CD4-positive, alpha-beta T cell (primary cell): ENCODE measurements at regions not wholly inside any gene's neighbourhood (a gene's known extent, or its start where the extent isn't known, plus 50 kb on each side); places are given as distances from the start of the nearest gene placed in this dataset.

ENCODE experiments used
- ATAC-seq: fragments of 200-7000 bp; cut with Tn5 transposase; one replicate; pipeline ENCODE4 v1.10.0; 2022; ENCODE audit warnings: mild to moderate bottlenecking; ENCODE audit not compliant: poor library complexity
- CTCF ChIA-PET: fragments of 350-600 bp; sonication (Branson Sonifier 250); formaldehyde crosslinking; loops from one replicate; lab custom pipeline; 2021; ENCODE audit warnings: antibody characterized with exemption, inconsistent platforms; lab: Charles Lee
- POLR2A ChIA-PET: fragments of 350-600 bp; sonication (Branson Sonifier 250); formaldehyde crosslinking; loops from one replicate; lab custom pipeline; 2021; ENCODE audit warnings: antibody characterized with exemption, inconsistent platforms; lab: Charles Lee
- DNase-seq, 14 experiments: peaks; one replicate each; pipeline ENCODE4 v3.0.0-alpha.2; 2013 to 2020; ENCODE audit warnings: mixed read lengths in 2 of 14
- H3K27ac ChIP-seq, 2 donors: one replicate each; pipeline versions ENCODE4 v1.5.1 to v1.7.0; 2013; ENCODE audit warnings: low read length in 2 of 2, low read depth in 1 of 2, mild to moderate bottlenecking in 1 of 2
- H3K27me3 ChIP-seq, 2 experiments: 1 replicate in 1 of 2; 2 replicates in 1 of 2; pipeline versions ENCODE4 v1.6.1 to v1.7.0; 2013; ENCODE audit warnings: low read length in 2 of 2, control low read depth in 1 of 2, mild to moderate bottlenecking in 1 of 2, moderate library complexity in 1 of 2; ENCODE audit not compliant: insufficient read depth in 2 of 2, control insufficient read depth in 1 of 2
- H3K36me3 ChIP-seq: one replicate; pipeline ENCODE4 v1.6.1; 2013; ENCODE audit warnings: low read length, control low read depth; ENCODE audit not compliant: insufficient read depth
- H3K4me1 ChIP-seq: one replicate; pipeline ENCODE4 v1.6.1; 2013; ENCODE audit warnings: low read length, control low read depth; ENCODE audit not compliant: insufficient read depth
- H3K4me3 ChIP-seq: one replicate; pipeline ENCODE4 v1.5.1; 2013; ENCODE audit warnings: mild to moderate bottlenecking, low read length, moderate library complexity
- H3K9me3 ChIP-seq, 2 experiments: 1 replicate in 1 of 2; 2 replicates in 1 of 2; pipeline versions ENCODE4 v1.6.1 to v1.7.0; 2013; ENCODE audit warnings: low read length in 2 of 2, mild to moderate bottlenecking in 2 of 2, control low read depth in 1 of 2, moderate library complexity in 1 of 2; ENCODE audit not compliant: control insufficient read depth in 1 of 2, insufficient read depth in 1 of 2
- H3K27ac Mint-ChIP-seq: one replicate; pipeline ENCODE4 v1.8.0; 2020; ENCODE audit warnings: mixed read lengths
- H3K27me3 Mint-ChIP-seq: one replicate; pipeline ENCODE4 v1.8.0; 2021; ENCODE audit warnings: mixed read lengths
- H3K36me3 Mint-ChIP-seq: one replicate; pipeline ENCODE4 v1.8.0; 2021; ENCODE audit warnings: low read depth, mixed read lengths
- H3K4me1 Mint-ChIP-seq: one replicate; pipeline ENCODE4 v1.8.0; 2021; ENCODE audit warnings: low read depth, mixed read lengths
- H3K4me3 Mint-ChIP-seq: one replicate; pipeline ENCODE4 v1.8.0; 2020; ENCODE audit warnings: mild to moderate bottlenecking, mixed read lengths
- H3K9me3 Mint-ChIP-seq: one replicate; pipeline ENCODE4 v1.8.0; 2020; ENCODE audit warnings: mixed read lengths
- CTCF ChIP-seq: fragments of 200-600 bp; IDR thresholded peaks from one replicate; pipeline ENCODE4 v1.8.0; 2022; ENCODE audit warnings: antibody characterized with exemption, mild to moderate bottlenecking
- intact Hi-C, 2 experiments: fragments of 100-400 bp; cut with DNase I in 1 of 2; cut with micrococcal nuclease in 1 of 2; formaldehyde crosslinking; loops; one replicate each; pipeline versions ENCODE4 v1.15.1 to v1.9.0; 2023 to 2025; cut with DNase I, micrococcal nuclease

DNA sequence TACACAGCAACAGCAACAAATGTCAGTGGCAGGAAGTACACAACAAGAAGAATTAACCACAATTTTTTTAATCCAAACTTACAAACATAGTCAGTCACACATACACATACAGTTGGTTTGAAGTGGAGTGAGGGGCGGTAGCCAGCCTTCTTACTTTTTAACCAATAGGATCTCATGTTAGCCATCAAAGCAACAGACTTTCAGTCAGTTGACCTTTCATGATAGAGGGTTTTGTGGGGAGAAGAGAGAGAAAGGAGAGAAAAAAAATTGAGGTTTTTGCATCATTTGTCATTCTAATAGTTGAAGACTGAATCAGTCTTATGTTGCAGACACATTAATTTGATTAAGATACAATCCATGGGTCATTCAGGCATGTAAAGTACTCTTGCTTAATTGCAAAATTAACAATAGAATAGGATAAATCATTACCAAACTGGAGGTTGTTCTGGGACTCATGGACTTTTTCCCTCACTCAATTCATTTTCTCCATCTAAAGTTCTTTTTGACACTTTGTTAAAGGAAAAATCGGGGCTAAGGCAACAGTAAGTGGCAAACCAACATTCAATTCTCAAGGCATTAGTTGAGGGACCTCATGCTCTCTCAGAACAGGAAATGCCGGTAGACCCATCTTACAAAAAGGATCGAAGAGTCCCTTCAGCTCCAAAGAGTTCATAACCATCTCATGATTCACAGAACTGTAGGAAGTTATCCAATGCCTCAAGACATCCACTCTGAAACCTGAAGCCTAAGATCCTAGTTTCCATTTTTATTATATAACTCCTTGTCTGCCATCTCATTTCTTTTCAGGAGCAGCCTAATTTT, 159.5 kb upstream of the LPP start:
- Mint-ChIP-seq H3K4me1 (peaks cover 80% of the 10 kb centered on the region), H3K27ac (peak overlapping the region; percentile 70), H3K27me3 (no peaks in the 10 kb centered on the region), H3K36me3 (no peaks in the 10 kb centered on the region), H3K4me3 (peak overlapping the region; percentile 39), H3K9me3 (no peaks in the 10 kb centered on the region)
- Histone ChIP-seq H3K27ac (peak overlapping the region in 1 of 2 donors; percentile 12), H3K36me3 (no peaks in the 10 kb centered on the region), H3K27me3 (no peaks in the 10 kb centered on the region), H3K4me3 (no peak overlapping the region), H3K4me1 (peaks cover 46% of the 10 kb centered on the region), H3K9me3 (no peaks in the 10 kb centered on the region)
- ChIA-PET CTCF (no interaction called here), POLR2A (interaction anchor here (1.3 kb wide), 1 partner anchor 19 kb away, joined by 3 read pairs; no protein-coding TSS in a partner anchor)
- intact Hi-C loops = no loop called here
- DNase-seq (peak in 7 of 14 experiments; percentile 13 to 84 (median 58)), ATAC-seq (peak; percentile 83)
- TF ChIP-seq CTCF = no peak

- H3K4me3 ChIP-seq = no peak overlapping the region
- POLR2A ChIA-PET = interaction anchor here (1.3 kb wide), 1 partner anchor 20 kb away, joined by 3 read pairs; no protein-coding TSS in a partner anchor
- no peak overlapping the region for H3K4me3 Mint-ChIP-seq
Measured at GRCh38 chr3:187995043-187995400, 158.9 kb upstream of the LPP start.

GRCh38 chr3:187995667-187996066, 158.3 kb upstream of the LPP start:
- no peaks in the 10 kb centered on the region for H3K9me3 Mint-ChIP-seq
- CTCF ChIA-PET = interaction anchor here (1.1 kb wide), 1 partner anchor 248 kb away, joined by 5 read pairs; no protein-coding TSS in a partner anchor
- Histone ChIP-seq H3K27ac (no peak overlapping the region), H3K36me3 (no peaks in the 10 kb centered on the region), H3K9me3 (no peaks in the 10 kb centered on the region), H3K4me1 (peaks cover 54% of the 10 kb centered on the region), H3K27me3 (no peaks in the 10 kb centered on the region), H3K4me3 (no peak overlapping the region)
- no peak for TF ChIP-seq CTCF
- H3K27me3 Mint-ChIP-seq = no peaks in the 10 kb centered on the region
- POLR2A ChIA-PET = interaction anchor here (1.3 kb wide), 1 partner anchor 20 kb away, joined by 3 read pairs; no protein-coding TSS in a partner anchor
- H3K4me3 Mint-ChIP-seq = no peak overlapping the region
- intact Hi-C loops = no loop called here
- no peak overlapping the region for H3K27ac Mint-ChIP-seq
- H3K4me1 Mint-ChIP-seq = peaks cover 85% of the 10 kb centered on the region
- no peaks in the 10 kb centered on the region for H3K36me3 Mint-ChIP-seq
- ATAC-seq (no peak), DNase-seq (no peak)

More at GRCh38 chr3:187995043-187995400, 158.9 kb upstream of the LPP start:
- peaks cover 48% of the 10 kb centered on the region for H3K4me1 ChIP-seq
- Mint-ChIP-seq H3K9me3 (no peaks in the 10 kb centered on the region), H3K36me3 (no peaks in the 10 kb centered on the region), H3K27me3 (no peaks in the 10 kb centered on the region), H3K4me1 (peaks cover 85% of the 10 kb centered on the region), H3K27ac (peak overlapping the region; percentile 70)
- ATAC-seq (no peak), DNase-seq (no peak)
- intact Hi-C loops = no loop called here
- no peaks in the 10 kb centered on the region for H3K9me3 ChIP-seq
- H3K27ac ChIP-seq = peak overlapping the region in 1 of 2 donors; percentile 12
- CTCF ChIA-PET = interaction anchor here (1.1 kb wide), 1 partner anchor 248 kb away, joined by 5 read pairs; no protein-coding TSS in a partner anchor
- no peaks in the 10 kb centered on the region for H3K36me3 ChIP-seq
- H3K27me3 ChIP-seq = no peaks in the 10 kb centered on the region
- no peak for TF ChIP-seq CTCF
